ENCODE measurements at regions not wholly inside any gene's neighbourhood (a gene's known extent, or its start where the extent isn't known, plus 50 kb on each side); places are given as distances from the start of the nearest gene placed in this dataset.

DNA sequence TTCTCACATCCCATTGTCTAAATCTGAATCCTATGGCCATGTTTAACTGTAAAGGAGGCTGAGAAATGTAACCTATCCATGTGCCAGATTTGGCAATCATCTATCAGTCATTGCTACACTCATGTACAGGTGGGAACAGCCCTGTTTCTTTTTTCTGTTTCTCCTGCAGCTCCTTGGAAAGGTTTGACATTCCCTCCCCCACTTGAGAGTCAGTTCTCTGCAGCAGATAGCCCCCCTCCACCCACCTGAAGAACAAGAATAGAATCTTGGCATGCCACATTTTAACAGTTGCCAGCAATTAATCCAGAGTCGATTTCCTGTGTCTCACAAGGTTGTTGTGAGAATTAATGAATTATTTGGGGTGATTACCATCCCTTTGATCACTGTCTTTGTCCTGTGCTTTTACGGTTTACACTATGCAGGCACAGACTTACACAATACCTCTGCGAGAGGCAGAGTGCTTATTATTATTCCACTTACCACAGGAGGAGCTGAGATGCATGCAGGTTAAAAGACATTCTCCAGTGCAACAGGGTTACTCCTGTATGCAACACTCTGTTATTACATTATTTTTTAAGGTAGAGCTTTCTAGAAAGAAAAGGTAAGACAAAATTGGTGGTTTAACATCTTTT is 351.0 kb upstream of the THRB start:
- H3K27ac ChIP-seq (ENCODE audit: control insufficient read depth, insufficient read depth, low read length), result no peak overlapping the region
- H3K9me1 ChIP-seq (ENCODE audit: control insufficient read depth, extremely low read depth, insufficient read depth, low read length), result no peaks in the 10 kb centered on the region
- no peaks in the 10 kb centered on the region for H3K4me1 ChIP-seq (ENCODE audit: control insufficient read depth, extremely low read depth, insufficient read depth, low read length)
- H3K27me3 ChIP-seq (ENCODE audit: control insufficient read depth, extremely low read depth, insufficient read depth, low read length), result no peaks in the 10 kb centered on the region
- H2AFZ ChIP-seq (ENCODE audit: control insufficient read depth, low read length), result no peak overlapping the region
- no peaks in the 10 kb centered on the region for H3K9me3 ChIP-seq (ENCODE audit: control insufficient read depth, low read depth, low read length)
- H3K9ac ChIP-seq (ENCODE audit: control insufficient read depth, extremely low read depth, insufficient read depth, low read length), result no peak overlapping the region
- dilution Hi-C loops (cut with MboI; ENCODE audit: extremely low pct_ligation_motif_present, low sequenced_read_pairs), result no loop called here
- no peaks in the 10 kb centered on the region for H3K36me3 ChIP-seq (ENCODE audit: control insufficient read depth in 2 of 2, extremely low read depth in 1 of 2, insufficient read depth in 2 of 2, low read length in 2 of 2)
- no peak for TF ChIP-seq EZH2 (IDR thresholded peaks at IDR 0.05; ENCODE audit: low read length)
- TF ChIP-seq, protein P1, sequence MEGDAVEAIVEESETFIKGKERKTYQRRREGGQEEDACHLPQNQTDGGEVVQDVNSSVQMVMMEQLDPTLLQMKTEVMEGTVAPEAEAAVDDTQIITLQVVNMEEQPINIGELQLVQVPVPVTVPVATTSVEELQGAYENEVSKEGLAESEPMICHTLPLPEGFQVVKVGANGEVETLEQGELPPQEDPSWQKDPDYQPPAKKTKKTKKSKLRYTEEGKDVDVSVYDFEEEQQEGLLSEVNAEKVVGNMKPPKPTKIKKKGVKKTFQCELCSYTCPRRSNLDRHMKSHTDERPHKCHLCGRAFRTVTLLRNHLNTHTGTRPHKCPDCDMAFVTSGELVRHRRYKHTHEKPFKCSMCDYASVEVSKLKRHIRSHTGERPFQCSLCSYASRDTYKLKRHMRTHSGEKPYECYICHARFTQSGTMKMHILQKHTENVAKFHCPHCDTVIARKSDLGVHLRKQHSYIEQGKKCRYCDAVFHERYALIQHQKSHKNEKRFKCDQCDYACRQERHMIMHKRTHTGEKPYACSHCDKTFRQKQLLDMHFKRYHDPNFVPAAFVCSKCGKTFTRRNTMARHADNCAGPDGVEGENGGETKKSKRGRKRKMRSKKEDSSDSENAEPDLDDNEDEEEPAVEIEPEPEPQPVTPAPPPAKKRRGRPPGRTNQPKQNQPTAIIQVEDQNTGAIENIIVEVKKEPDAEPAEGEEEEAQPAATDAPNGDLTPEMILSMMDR (optimal IDR thresholded peaks at IDR 0.05 in 1 of 3, IDR thresholded peaks at IDR 0.05 in 1 of 3, conservative IDR thresholded peaks at IDR 0.05 in 1 of 3; ENCODE audit: extremely low read depth in 1 of 3, insufficient read depth in 2 of 3, low read length in 3 of 3), result no peak
- DNase-seq (ENCODE audit: low read depth, low spot score) (no peak), FAIRE-seq (no peak)
- H3K4me2 ChIP-seq (ENCODE audit: control insufficient read depth, extremely low read depth, insufficient read depth, low read depth, low read length), result no peak overlapping the region
- H3K4me3 ChIP-seq (ENCODE audit: control insufficient read depth in 2 of 3, extremely low read depth in 1 of 3, insufficient read depth in 2 of 3, low read depth in 1 of 3, low read length in 3 of 3), result no peak overlapping the region
- H4K20me1 ChIP-seq (ENCODE audit: control insufficient read depth, extremely low read depth, insufficient read depth, low read length), result no peaks in the 10 kb centered on the region
- no peaks in the 10 kb centered on the region for H3K79me2 ChIP-seq (ENCODE audit: control insufficient read depth, insufficient read depth, low read length)

DNA sequence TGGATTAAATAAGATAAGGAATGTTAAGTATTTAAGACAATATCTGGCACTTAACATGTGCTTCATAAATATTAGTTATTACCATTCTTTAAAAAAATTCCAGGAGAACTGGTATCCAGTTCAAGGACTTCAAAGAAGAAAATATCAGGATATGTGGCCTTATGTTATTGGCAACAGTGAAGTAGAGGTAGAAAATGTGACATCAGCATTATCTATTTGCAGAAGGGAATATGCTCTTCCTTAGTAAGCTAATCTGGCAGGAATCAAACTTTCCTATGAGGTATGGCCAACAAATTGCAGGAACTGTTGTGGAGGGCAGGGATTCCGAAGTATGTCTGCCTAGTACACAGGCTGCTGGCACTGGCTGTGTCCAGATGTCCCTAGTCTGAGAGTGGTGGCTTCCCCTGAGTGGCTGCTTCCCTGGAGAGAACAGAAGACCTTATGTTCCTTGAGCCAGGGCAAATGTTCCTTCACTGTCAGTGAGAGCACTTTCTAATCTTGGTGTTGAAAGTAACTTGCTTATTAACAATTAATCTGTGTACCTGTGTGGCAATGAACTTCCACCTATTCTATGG is 351.7 kb upstream of the THRB start:
- no peaks in the 10 kb centered on the region for H4K20me1 ChIP-seq (ENCODE audit: control insufficient read depth, extremely low read depth, insufficient read depth, low read length)

More for the DNA sequence above, 351.7 kb upstream of the THRB start:
- no peak for DNase-seq (ENCODE audit: low read depth, low spot score)
- Histone ChIP-seq H3K9ac (ENCODE audit: control insufficient read depth, extremely low read depth, insufficient read depth, low read length) (no peak overlapping the region), H3K9me1 (ENCODE audit: control insufficient read depth, extremely low read depth, insufficient read depth, low read length) (no peaks in the 10 kb centered on the region), H3K27ac (ENCODE audit: control insufficient read depth, insufficient read depth, low read length) (no peak overlapping the region), H3K27me3 (ENCODE audit: control insufficient read depth, extremely low read depth, insufficient read depth, low read length) (no peaks in the 10 kb centered on the region), H3K4me3 (ENCODE audit: control insufficient read depth in 2 of 3, extremely low read depth in 1 of 3, insufficient read depth in 2 of 3, low read depth in 1 of 3, low read length in 3 of 3) (no peak overlapping the region), H3K9me3 (ENCODE audit: control insufficient read depth, low read depth, low read length) (no peaks in the 10 kb centered on the region), H3K4me2 (ENCODE audit: control insufficient read depth, extremely low read depth, insufficient read depth, low read depth, low read length) (no peak overlapping the region), H3K79me2 (ENCODE audit: control insufficient read depth, insufficient read depth, low read length) (no peaks in the 10 kb centered on the region), H3K4me1 (ENCODE audit: control insufficient read depth, extremely low read depth, insufficient read depth, low read length) (no peaks in the 10 kb centered on the region), H3K36me3 (ENCODE audit: control insufficient read depth in 2 of 2, extremely low read depth in 1 of 2, insufficient read depth in 2 of 2, low read length in 2 of 2) (no peaks in the 10 kb centered on the region), H2AFZ (ENCODE audit: control insufficient read depth, low read length) (no peak overlapping the region)
- no peak for TF ChIP-seq EZH2 (IDR thresholded peaks at IDR 0.05; ENCODE audit: low read length)
- TF ChIP-seq, protein P1 (optimal IDR thresholded peaks at IDR 0.05 in 1 of 3, IDR thresholded peaks at IDR 0.05 in 1 of 3, conservative IDR thresholded peaks at IDR 0.05 in 1 of 3; ENCODE audit: extremely low read depth in 1 of 3, insufficient read depth in 2 of 3, low read length in 3 of 3), result no peak
- FAIRE-seq, result no peak
- dilution Hi-C loops (cut with MboI; ENCODE audit: extremely low pct_ligation_motif_present, low sequenced_read_pairs), result no loop called here
